Uterus (tissue), 2 donors: ENCODE measurements at regions not wholly inside any gene's neighbourhood (a gene's known extent, or its start where the extent isn't known, plus 50 kb on each side); places are given as distances from the start of the nearest gene placed in this dataset.

ENCODE experiments used
- POLR2A ChIP-seq, 2 donors: fragments of 450-650 bp; IDR thresholded peaks; one replicate each; pipeline ENCODE4 v1.6.1; 2016; ENCODE audit warnings: antibody characterized with exemption in 2 of 2, mild to moderate bottlenecking in 1 of 2, moderate library complexity in 1 of 2
- TF ChIP-seq, protein P1 (sequence below), 4 experiments: fragments of 200-600 bp in 2 of 4; fragments of 450-650 bp in 2 of 4; sonication (generic) in 2 of 4; IDR thresholded peaks; one replicate each; pipeline ENCODE4 v1.5.1; 2016 to 2019; ENCODE audit warnings: antibody characterized with exemption in 4 of 4, mild to moderate bottlenecking in 2 of 4, moderate library complexity in 1 of 4

DNA sequence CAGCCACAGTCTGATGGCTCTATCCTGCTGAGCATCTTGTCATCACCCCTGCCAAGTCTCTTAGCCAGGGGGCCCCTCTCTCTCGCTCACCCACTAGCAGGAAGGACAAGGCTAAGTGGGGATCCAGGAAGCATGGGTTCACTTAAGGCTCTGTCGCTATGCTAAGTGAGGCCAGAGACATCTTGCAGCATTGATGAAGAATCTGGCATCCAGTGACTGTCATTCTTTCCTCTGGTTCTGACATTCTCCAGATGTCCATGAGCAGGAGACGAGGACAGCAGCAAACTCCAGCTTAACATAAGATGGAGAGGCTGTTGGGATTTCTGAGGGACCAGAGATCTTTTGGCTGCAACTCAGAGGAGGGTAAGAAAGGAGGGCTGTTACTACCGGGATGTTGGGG, 230.2 kb downstream of the TSHZ3 start:
- TF ChIP-seq, protein P1, sequence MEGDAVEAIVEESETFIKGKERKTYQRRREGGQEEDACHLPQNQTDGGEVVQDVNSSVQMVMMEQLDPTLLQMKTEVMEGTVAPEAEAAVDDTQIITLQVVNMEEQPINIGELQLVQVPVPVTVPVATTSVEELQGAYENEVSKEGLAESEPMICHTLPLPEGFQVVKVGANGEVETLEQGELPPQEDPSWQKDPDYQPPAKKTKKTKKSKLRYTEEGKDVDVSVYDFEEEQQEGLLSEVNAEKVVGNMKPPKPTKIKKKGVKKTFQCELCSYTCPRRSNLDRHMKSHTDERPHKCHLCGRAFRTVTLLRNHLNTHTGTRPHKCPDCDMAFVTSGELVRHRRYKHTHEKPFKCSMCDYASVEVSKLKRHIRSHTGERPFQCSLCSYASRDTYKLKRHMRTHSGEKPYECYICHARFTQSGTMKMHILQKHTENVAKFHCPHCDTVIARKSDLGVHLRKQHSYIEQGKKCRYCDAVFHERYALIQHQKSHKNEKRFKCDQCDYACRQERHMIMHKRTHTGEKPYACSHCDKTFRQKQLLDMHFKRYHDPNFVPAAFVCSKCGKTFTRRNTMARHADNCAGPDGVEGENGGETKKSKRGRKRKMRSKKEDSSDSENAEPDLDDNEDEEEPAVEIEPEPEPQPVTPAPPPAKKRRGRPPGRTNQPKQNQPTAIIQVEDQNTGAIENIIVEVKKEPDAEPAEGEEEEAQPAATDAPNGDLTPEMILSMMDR (IDR thresholded peaks at IDR 0.05), result no peak
- TF ChIP-seq POLR2A (IDR thresholded peaks at IDR 0.05), result no peak
